Activated CD8-positive, alpha-beta T cell treated with anti-CD3 and anti-CD28 coated beads, Interleukin-2, amount 10 ng/mL, durations not matched to agents 7 days and 5 days (primary cell): ENCODE measurements at regions not wholly inside any gene's neighbourhood (a gene's known extent, or its start where the extent isn't known, plus 50 kb on each side); places are given as distances from the start of the nearest gene placed in this dataset.

ENCODE experiments used
- ATAC-seq: fragments of 150-1000 bp; cut with Tn5 transposase; one replicate; pipeline ENCODE4 v1.10.0; 2021; ENCODE audit warnings: moderate library complexity
- CTCF ChIA-PET: fragments of 350-600 bp; sonication (Branson Sonifier 250); formaldehyde crosslinking; loops from one replicate; lab custom pipeline; 2021; ENCODE audit warnings: antibody characterized with exemption; lab: Charles Lee
- POLR2A ChIA-PET: fragments of 350-600 bp; sonication (Branson Sonifier 250); formaldehyde crosslinking; loops from one replicate; lab custom pipeline; 2021; ENCODE audit warnings: antibody characterized with exemption; lab: Charles Lee
- DNase-seq: peaks from one replicate; pipeline ENCODE4 v3.0.0-alpha.2; 2020
- H3K27ac Mint-ChIP-seq: one replicate; pipeline ENCODE4 v1.8.0; 2021; ENCODE audit warnings: mild to moderate bottlenecking, mixed read lengths
- H3K27me3 Mint-ChIP-seq: one replicate; pipeline ENCODE4 v1.8.0; 2021; ENCODE audit warnings: low read depth, mixed read lengths
- H3K36me3 Mint-ChIP-seq: one replicate; pipeline ENCODE4 v1.8.0; 2021; ENCODE audit warnings: low read depth, mixed read lengths
- H3K4me1 Mint-ChIP-seq: one replicate; pipeline ENCODE4 v1.8.0; 2021; ENCODE audit warnings: low read depth, mixed read lengths
- H3K4me3 Mint-ChIP-seq: one replicate; pipeline ENCODE4 v1.8.0; 2021; ENCODE audit warnings: mild to moderate bottlenecking, mixed read lengths
- H3K9me3 Mint-ChIP-seq: one replicate; pipeline ENCODE4 v1.8.0; 2022; ENCODE audit warnings: mixed read lengths; ENCODE audit not compliant: insufficient read depth

- Mint-ChIP-seq H3K9me3 (peaks cover 13% of the 10 kb centered on the region), H3K27me3 (no peaks in the 10 kb centered on the region), H3K4me1 (no peaks in the 10 kb centered on the region), H3K36me3 (no peaks in the 10 kb centered on the region), H3K4me3 (no peak overlapping the region), H3K27ac (no peak overlapping the region)
- DNase-seq (no peak), ATAC-seq (no peak)
- ChIA-PET CTCF (no interaction called here), POLR2A (no interaction called here)
Measured at GRCh38 chr21:16473988-16474387, 744.2 kb downstream of the USP25 start.

- H3K4me1 Mint-ChIP-seq, result no peaks in the 10 kb centered on the region
- no peak for ATAC-seq
- POLR2A ChIA-PET, result no interaction called here
- no peak overlapping the region for H3K27ac Mint-ChIP-seq
- peaks cover 6% of the 10 kb centered on the region for H3K9me3 Mint-ChIP-seq
- CTCF ChIA-PET, result no interaction called here
- DNase-seq, result no peak
- no peak overlapping the region for H3K4me3 Mint-ChIP-seq
- H3K36me3 Mint-ChIP-seq, result no peaks in the 10 kb centered on the region
- H3K27me3 Mint-ChIP-seq, result no peaks in the 10 kb centered on the region
Measured at GRCh38 chr21:16476056-16476825, 746.5 kb downstream of the USP25 start.

GRCh38 chr21:16488042-16488441 is 758.3 kb downstream of the USP25 start:
- H3K4me3 Mint-ChIP-seq, result no peak overlapping the region
- no peaks in the 10 kb centered on the region for H3K27me3 Mint-ChIP-seq
- no peak overlapping the region for H3K27ac Mint-ChIP-seq
- H3K36me3 Mint-ChIP-seq, result no peaks in the 10 kb centered on the region
- ATAC-seq (no peak), DNase-seq (no peak)
- H3K9me3 Mint-ChIP-seq, result no peaks in the 10 kb centered on the region
- POLR2A ChIA-PET, result no interaction called here
- no peaks in the 10 kb centered on the region for H3K4me1 Mint-ChIP-seq
- CTCF ChIA-PET, result no interaction called here

- Mint-ChIP-seq H3K4me3 (no peak overlapping the region), H3K27ac (no peak overlapping the region), H3K27me3 (no peaks in the 10 kb centered on the region), H3K36me3 (no peaks in the 10 kb centered on the region), H3K4me1 (no peaks in the 10 kb centered on the region), H3K9me3 (no peaks in the 10 kb centered on the region)
- ATAC-seq, result no peak
- ChIA-PET POLR2A (no interaction called here), CTCF (no interaction called here)
- no peak for DNase-seq
Measured at GRCh38 chr21:16492356-16492755, 762.6 kb downstream of the USP25 start.

GRCh38 chr21:16492892-16493291 is 763.1 kb downstream of the USP25 start:
- H3K4me3 Mint-ChIP-seq, result no peak overlapping the region
- H3K4me1 Mint-ChIP-seq, result no peaks in the 10 kb centered on the region
- H3K27me3 Mint-ChIP-seq, result no peaks in the 10 kb centered on the region
- DNase-seq, result no peak
- ATAC-seq, result no peak
- no peaks in the 10 kb centered on the region for H3K9me3 Mint-ChIP-seq
- no peaks in the 10 kb centered on the region for H3K36me3 Mint-ChIP-seq
- no peak overlapping the region for H3K27ac Mint-ChIP-seq
- ChIA-PET POLR2A (no interaction called here), CTCF (no interaction called here)

- Mint-ChIP-seq H3K27ac (no peak overlapping the region), H3K4me1 (no peaks in the 10 kb centered on the region), H3K36me3 (no peaks in the 10 kb centered on the region), H3K4me3 (no peak overlapping the region), H3K9me3 (peaks cover 3% of the 10 kb centered on the region), H3K27me3 (no peaks in the 10 kb centered on the region)
- ChIA-PET POLR2A (no interaction called here), CTCF (no interaction called here)
- DNase-seq, result no peak
- ATAC-seq, result no peak
Measured at GRCh38 chr21:16496609-16497008, 766.8 kb downstream of the USP25 start.

GRCh38 chr21:16500271-16500670 is 770.5 kb downstream of the USP25 start:
- no peak overlapping the region for H3K4me3 Mint-ChIP-seq
- peaks cover 3% of the 10 kb centered on the region for H3K9me3 Mint-ChIP-seq
- ChIA-PET CTCF (no interaction called here), POLR2A (no interaction called here)
- H3K27ac Mint-ChIP-seq, result no peak overlapping the region
- H3K4me1 Mint-ChIP-seq, result no peaks in the 10 kb centered on the region
- no peaks in the 10 kb centered on the region for H3K36me3 Mint-ChIP-seq
- H3K27me3 Mint-ChIP-seq, result no peaks in the 10 kb centered on the region
- ATAC-seq, result no peak
- DNase-seq, result no peak

GRCh38 chr21:16502273-16502672 is 772.5 kb downstream of the USP25 start:
- Mint-ChIP-seq H3K27me3 (no peaks in the 10 kb centered on the region), H3K4me3 (no peak overlapping the region), H3K36me3 (no peaks in the 10 kb centered on the region), H3K27ac (no peak overlapping the region), H3K4me1 (no peaks in the 10 kb centered on the region), H3K9me3 (peaks cover 3% of the 10 kb centered on the region)
- ChIA-PET CTCF (no interaction called here), POLR2A (no interaction called here)
- DNase-seq, result no peak
- no peak for ATAC-seq

- DNase-seq, result no peak
- ChIA-PET CTCF (no interaction called here), POLR2A (no interaction called here)
- Mint-ChIP-seq H3K4me3 (no peak overlapping the region), H3K36me3 (no peaks in the 10 kb centered on the region), H3K27me3 (no peaks in the 10 kb centered on the region), H3K27ac (no peak overlapping the region), H3K9me3 (peaks cover 3% of the 10 kb centered on the region), H3K4me1 (no peaks in the 10 kb centered on the region)
- no peak for ATAC-seq
Measured at GRCh38 chr21:16502897-16503296, 773.1 kb downstream of the USP25 start.

- no peak for DNase-seq
- H3K36me3 Mint-ChIP-seq, result no peaks in the 10 kb centered on the region
- peaks cover 5% of the 10 kb centered on the region for H3K9me3 Mint-ChIP-seq
- CTCF ChIA-PET, result no interaction called here
- H3K4me1 Mint-ChIP-seq, result no peaks in the 10 kb centered on the region
- no peak overlapping the region for H3K27ac Mint-ChIP-seq
- POLR2A ChIA-PET, result no interaction called here
- H3K27me3 Mint-ChIP-seq, result no peaks in the 10 kb centered on the region
- H3K4me3 Mint-ChIP-seq, result no peak overlapping the region
- ATAC-seq, result no peak
Measured at GRCh38 chr21:16504281-16504680, 774.5 kb downstream of the USP25 start.

GRCh38 chr21:16504766-16505165 is 775.0 kb downstream of the USP25 start:
- no peaks in the 10 kb centered on the region for H3K4me1 Mint-ChIP-seq
- no peaks in the 10 kb centered on the region for H3K36me3 Mint-ChIP-seq
- H3K27me3 Mint-ChIP-seq, result no peaks in the 10 kb centered on the region
- ChIA-PET POLR2A (no interaction called here), CTCF (no interaction called here)
- ATAC-seq, result no peak
- peaks cover 3% of the 10 kb centered on the region for H3K9me3 Mint-ChIP-seq
- H3K4me3 Mint-ChIP-seq, result no peak overlapping the region
- no peak for DNase-seq
- H3K27ac Mint-ChIP-seq, result no peak overlapping the region

- Mint-ChIP-seq H3K27ac (no peak overlapping the region), H3K36me3 (no peaks in the 10 kb centered on the region), H3K4me1 (no peaks in the 10 kb centered on the region), H3K4me3 (no peak overlapping the region), H3K27me3 (no peaks in the 10 kb centered on the region), H3K9me3 (peaks cover 14% of the 10 kb centered on the region)
- CTCF ChIA-PET, result no interaction called here
- POLR2A ChIA-PET, result no interaction called here
- ATAC-seq (no peak), DNase-seq (no peak)
Measured at GRCh38 chr21:16509476-16509875, 779.7 kb downstream of the USP25 start.

- Mint-ChIP-seq H3K27me3 (no peaks in the 10 kb centered on the region), H3K4me3 (no peak overlapping the region), H3K36me3 (no peaks in the 10 kb centered on the region), H3K9me3 (peaks cover 10% of the 10 kb centered on the region), H3K27ac (no peak overlapping the region), H3K4me1 (no peaks in the 10 kb centered on the region)
- ATAC-seq (no peak), DNase-seq (no peak)
- CTCF ChIA-PET, result no interaction called here
- POLR2A ChIA-PET, result no interaction called here
Measured at GRCh38 chr21:16514316-16514715, 784.5 kb downstream of the USP25 start.
